ENCODE measurements at regions not wholly inside any gene's neighbourhood (a gene's known extent, or its start where the extent isn't known, plus 50 kb on each side); places are given as distances from the start of the nearest gene placed in this dataset.

GRCh38 chr3:18016366-18016765, 273.9 kb upstream of the TBC1D5 start:
- DNase-seq (ENCODE audit: low read depth) = no peak
- TF ChIP-seq CTCF (IDR thresholded peaks at IDR 0.05; ENCODE audit: insufficient read depth, low read depth, low read length, missing control alignments) = no peak
- H3K4me3 ChIP-seq (ENCODE audit: low read depth, low read length) = no peak overlapping the region

GRCh38 chr3:18012933-18013332, 270.5 kb upstream of the TBC1D5 start:
- no peak overlapping the region for H3K4me3 ChIP-seq (ENCODE audit: low read depth, low read length)
- DNase-seq (ENCODE audit: low read depth) = no peak
- TF ChIP-seq CTCF (IDR thresholded peaks at IDR 0.05; ENCODE audit: insufficient read depth, low read depth, low read length, missing control alignments) = no peak

GRCh38 chr3:18012436-18012835, 270.0 kb upstream of the TBC1D5 start:
- DNase-seq (ENCODE audit: low read depth) = no peak
- H3K4me3 ChIP-seq (ENCODE audit: low read depth, low read length) = no peak overlapping the region
- TF ChIP-seq CTCF (IDR thresholded peaks at IDR 0.05; ENCODE audit: insufficient read depth, low read depth, low read length, missing control alignments) = no peak

- H3K4me3 ChIP-seq (ENCODE audit: low read depth, low read length) = no peak overlapping the region
- no peak for TF ChIP-seq CTCF (IDR thresholded peaks at IDR 0.05; ENCODE audit: insufficient read depth, low read depth, low read length, missing control alignments)
- DNase-seq (ENCODE audit: low read depth) = no peak
Observed at GRCh38 chr3:18011387-18011786, 269.0 kb upstream of the TBC1D5 start.

GRCh38 chr3:18010001-18010400, 267.6 kb upstream of the TBC1D5 start:
- TF ChIP-seq CTCF (IDR thresholded peaks at IDR 0.05; ENCODE audit: insufficient read depth, low read depth, low read length, missing control alignments) = no peak
- no peak overlapping the region for H3K4me3 ChIP-seq (ENCODE audit: low read depth, low read length)
- DNase-seq (ENCODE audit: low read depth) = no peak

- DNase-seq (ENCODE audit: low read depth) = no peak
- TF ChIP-seq CTCF (IDR thresholded peaks at IDR 0.05; ENCODE audit: insufficient read depth, low read depth, low read length, missing control alignments) = no peak
- H3K4me3 ChIP-seq (ENCODE audit: low read depth, low read length) = no peak overlapping the region
Observed at GRCh38 chr3:18008706-18009368, 266.4 kb upstream of the TBC1D5 start.

GRCh38 chr3:18007980-18008379, 265.5 kb upstream of the TBC1D5 start:
- no peak for DNase-seq (ENCODE audit: low read depth)

More at GRCh38 chr3:18007980-18008379, 265.5 kb upstream of the TBC1D5 start:
- TF ChIP-seq CTCF (IDR thresholded peaks at IDR 0.05; ENCODE audit: insufficient read depth, low read depth, low read length, missing control alignments) = no peak
- H3K4me3 ChIP-seq (ENCODE audit: low read depth, low read length) = no peak overlapping the region

Data from GM12865 (cell line).